Liver (tissue), 8 donors: ENCODE measurements at regions not wholly inside any gene's neighbourhood (a gene's known extent, or its start where the extent isn't known, plus 50 kb on each side); places are given as distances from the start of the nearest gene placed in this dataset.

ENCODE experiments used
- DNase-seq: peaks from one replicate; pipeline ENCODE4 v3.0.0-alpha.2; 2017; ENCODE audit warnings: low spot score
- H3K27ac ChIP-seq, 2 donors: one replicate each; pipeline ENCODE4 v1.7.0; 2013; ENCODE audit warnings: inconsistent platforms in 2 of 2, low read length in 2 of 2, control low read depth in 1 of 2, low read depth in 1 of 2, mild to moderate bottlenecking in 1 of 2
- H3K27me3 ChIP-seq, 4 donors: one replicate each; pipeline versions ENCODE4 v1.6.1 to v1.7.0; 2013; ENCODE audit warnings: low read length in 3 of 4, inconsistent platforms in 1 of 4, mild to moderate bottlenecking in 1 of 4, moderate library complexity in 1 of 4; ENCODE audit not compliant: control insufficient read depth in 4 of 4, insufficient read depth in 4 of 4
- H3K36me3 ChIP-seq, 4 donors: one replicate each; pipeline versions ENCODE4 v1.6.1 to v1.7.0; 2013; ENCODE audit warnings: low read length in 3 of 4, mild to moderate bottlenecking in 3 of 4, low read depth in 1 of 4, moderate library complexity in 1 of 4; ENCODE audit not compliant: control insufficient read depth in 4 of 4, insufficient read depth in 3 of 4
- H3K4me1 ChIP-seq, 4 donors: one replicate each; pipeline versions ENCODE4 v1.6.1 to v1.7.0; 2013; ENCODE audit warnings: low read length in 3 of 4, mild to moderate bottlenecking in 3 of 4, moderate library complexity in 1 of 4; ENCODE audit not compliant: control insufficient read depth in 4 of 4, insufficient read depth in 4 of 4
- H3K4me3 ChIP-seq, 3 donors: one replicate each; pipeline versions ENCODE4 v1.6.1 to v1.7.0; 2013; ENCODE audit warnings: low read length in 3 of 3, control low read depth in 1 of 3, low read depth in 1 of 3, mild to moderate bottlenecking in 1 of 3
- H3K9ac ChIP-seq, 2 donors: one replicate each; pipeline ENCODE4 v1.7.0; 2013; ENCODE audit warnings: low read length in 2 of 2, mild to moderate bottlenecking in 2 of 2, moderate library complexity in 2 of 2, control low read depth in 1 of 2, low read depth in 1 of 2
- H3K9me3 ChIP-seq, 4 donors: one replicate each; pipeline versions ENCODE4 v1.6.1 to v1.7.0; 2013; ENCODE audit warnings: low read length in 3 of 4; ENCODE audit not compliant: control insufficient read depth in 4 of 4
- ATF3 ChIP-seq: IDR thresholded peaks from 2 replicates; pipeline ENCODE4 v1.6.1; 2016; ENCODE audit warnings: antibody characterized with exemption
- EGR1 ChIP-seq, 2 donors: IDR thresholded peaks; 2 replicates each; pipeline ENCODE4 v1.6.1; 2016 to 2018; ENCODE audit warnings: antibody characterized with exemption in 2 of 2, low read depth in 2 of 2
- FOXA1 ChIP-seq: IDR thresholded peaks from 2 replicates; pipeline ENCODE4 v1.6.1; 2016; ENCODE audit warnings: antibody characterized with exemption
- FOXA2 ChIP-seq: IDR thresholded peaks from 2 replicates; pipeline ENCODE4 v1.6.1; 2016; ENCODE audit warnings: antibody characterized with exemption
- GABPA ChIP-seq, 2 donors: IDR thresholded peaks in 1 of 2; conservative IDR thresholded peaks in 1 of 2; 2 replicates each; pipeline ENCODE4 v1.6.1; 2016; ENCODE audit warnings: antibody characterized with exemption in 2 of 2, mild to moderate bottlenecking in 1 of 2, moderate library complexity in 1 of 2
- HNF4A ChIP-seq, 2 donors: conservative IDR thresholded peaks; 2 replicates each; pipeline ENCODE4 v1.6.1; 2016; ENCODE audit warnings: antibody characterized with exemption in 2 of 2, mild to moderate bottlenecking in 2 of 2
- HNF4G ChIP-seq: IDR thresholded peaks from 2 replicates; pipeline ENCODE4 v1.6.1; 2016; ENCODE audit warnings: antibody characterized with exemption
- JUND ChIP-seq, 2 donors: IDR thresholded peaks; 2 replicates each; pipeline ENCODE4 v1.6.1; 2016; ENCODE audit warnings: antibody characterized with exemption in 2 of 2
- NR2F2 ChIP-seq: IDR thresholded peaks from 2 replicates; pipeline ENCODE4 v1.6.1; 2016; ENCODE audit warnings: antibody characterized with exemption
- RAD21 ChIP-seq, 2 donors: IDR thresholded peaks; 2 replicates each; pipeline ENCODE4 v1.6.1; 2016; ENCODE audit warnings: antibody characterized with exemption in 2 of 2, mild to moderate bottlenecking in 2 of 2
- REST ChIP-seq: IDR thresholded peaks from 2 replicates; pipeline ENCODE4 v1.6.1; 2016; ENCODE audit warnings: antibody characterized with exemption, mild to moderate bottlenecking
- RXRA ChIP-seq, 2 donors: IDR thresholded peaks; 2 replicates each; pipeline ENCODE4 v1.6.1; 2017 to 2018; ENCODE audit warnings: antibody characterized with exemption in 2 of 2, mild to moderate bottlenecking in 1 of 2
- SP1 ChIP-seq: IDR thresholded peaks from 2 replicates; pipeline ENCODE4 v1.6.1; 2018; ENCODE audit warnings: antibody characterized with exemption, mild to moderate bottlenecking
- TAF1 ChIP-seq: conservative IDR thresholded peaks from 2 replicates; pipeline ENCODE4 v1.6.1; 2016; ENCODE audit warnings: antibody characterized with exemption, mild to moderate bottlenecking
- YY1 ChIP-seq: IDR thresholded peaks from 2 replicates; pipeline ENCODE4 v1.6.1; 2016; ENCODE audit warnings: antibody characterized with exemption, mild to moderate bottlenecking
- WGBS: extraction: QIAGEN DNeasy Blood & Tissue Kit; methylation state at CpG from one replicate; pipeline ENCODE4 v1.1.7; 2013; 5-methylcytosine and 5-hydroxymethylcytosine counted together
- TF ChIP-seq, protein P1 (sequence below): fragments of 150-350 bp; IDR thresholded peaks from 2 replicates; pipeline ENCODE4 v1.5.1; 2017; ENCODE audit warnings: improper control_type of control experiment, low read depth, low read length; ENCODE audit not compliant: missing input control
- TF ChIP-seq, protein P2 (sequence below): IDR thresholded peaks from 2 replicates; pipeline ENCODE4 v1.6.1; 2016; ENCODE audit warnings: antibody characterized with exemption
- TF ChIP-seq, protein P3 (sequence below): IDR thresholded peaks from 2 replicates; pipeline ENCODE4 v1.6.1; 2016; ENCODE audit warnings: antibody characterized with exemption
- donor health status: healthy.
- donor health status: healthy.
- donor health status: healthy.
- donor health status: healthy.
- donor health status: healthy.

DNA sequence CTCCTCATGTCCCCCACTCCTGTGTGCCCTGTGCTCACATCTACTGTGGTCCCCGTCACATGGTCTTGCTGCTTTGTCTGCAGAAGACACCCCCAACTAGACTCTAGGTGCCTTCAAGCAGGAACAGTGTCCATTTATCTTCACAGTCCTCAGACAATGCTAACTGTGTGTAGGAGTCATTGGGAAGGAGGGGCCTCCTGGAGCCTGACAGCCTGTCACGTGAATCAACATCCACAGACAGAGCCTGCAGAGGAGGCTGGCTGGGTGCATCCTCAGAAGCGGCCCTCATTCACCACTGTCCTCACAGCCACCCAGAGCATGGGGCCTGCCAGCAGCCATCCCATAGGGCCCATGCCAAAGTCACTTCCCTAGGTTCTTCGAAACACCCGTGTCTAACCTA lies 98.7 kb downstream of the MED10 start:
- no peak overlapping the region for H3K27ac ChIP-seq
- no peak overlapping the region for H3K4me3 ChIP-seq
- H3K36me3 ChIP-seq, result no peaks in the 10 kb centered on the region
- WGBS, result 92% methylated on average over 5 of the region's 5 CpGs
- TF ChIP-seq JUND (IDR thresholded peaks at IDR 0.05) (no peak), RAD21 (IDR thresholded peaks at IDR 0.05) (no peak), YY1 (no peak), EGR1 (IDR thresholded peaks at IDR 0.05; ENCODE audit: low read depth in 2 of 2) (no peak), GABPA (IDR thresholded peaks at IDR 0.05 in 1 of 2, conservative IDR thresholded peaks at IDR 0.05 in 1 of 2) (no peak), REST (no peak), RXRA (IDR thresholded peaks at IDR 0.05) (no peak), HNF4G (no peak), TAF1 (no peak)
- TF ChIP-seq, protein P1, sequence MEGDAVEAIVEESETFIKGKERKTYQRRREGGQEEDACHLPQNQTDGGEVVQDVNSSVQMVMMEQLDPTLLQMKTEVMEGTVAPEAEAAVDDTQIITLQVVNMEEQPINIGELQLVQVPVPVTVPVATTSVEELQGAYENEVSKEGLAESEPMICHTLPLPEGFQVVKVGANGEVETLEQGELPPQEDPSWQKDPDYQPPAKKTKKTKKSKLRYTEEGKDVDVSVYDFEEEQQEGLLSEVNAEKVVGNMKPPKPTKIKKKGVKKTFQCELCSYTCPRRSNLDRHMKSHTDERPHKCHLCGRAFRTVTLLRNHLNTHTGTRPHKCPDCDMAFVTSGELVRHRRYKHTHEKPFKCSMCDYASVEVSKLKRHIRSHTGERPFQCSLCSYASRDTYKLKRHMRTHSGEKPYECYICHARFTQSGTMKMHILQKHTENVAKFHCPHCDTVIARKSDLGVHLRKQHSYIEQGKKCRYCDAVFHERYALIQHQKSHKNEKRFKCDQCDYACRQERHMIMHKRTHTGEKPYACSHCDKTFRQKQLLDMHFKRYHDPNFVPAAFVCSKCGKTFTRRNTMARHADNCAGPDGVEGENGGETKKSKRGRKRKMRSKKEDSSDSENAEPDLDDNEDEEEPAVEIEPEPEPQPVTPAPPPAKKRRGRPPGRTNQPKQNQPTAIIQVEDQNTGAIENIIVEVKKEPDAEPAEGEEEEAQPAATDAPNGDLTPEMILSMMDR, result no peak
- TF ChIP-seq, protein P2, sequence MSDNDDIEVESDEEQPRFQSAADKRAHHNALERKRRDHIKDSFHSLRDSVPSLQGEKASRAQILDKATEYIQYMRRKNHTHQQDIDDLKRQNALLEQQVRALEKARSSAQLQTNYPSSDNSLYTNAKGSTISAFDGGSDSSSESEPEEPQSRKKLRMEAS, result no peak
- no peaks in the 10 kb centered on the region for H3K27me3 ChIP-seq
- no peak for DNase-seq
- H3K9ac ChIP-seq, result no peak overlapping the region
- H3K4me1 ChIP-seq, result peaks cover 5 to 29% (median 24%) of the 10 kb centered on the region in 4 donors
- H3K9me3 ChIP-seq, result no peaks in the 10 kb centered on the region

GRCh38 chr5:6274846-6275543 lies 103.4 kb downstream of the MED10 start:
- H3K4me3 ChIP-seq, result no peak overlapping the region
- TF ChIP-seq HNF4A (conservative IDR thresholded peaks at IDR 0.05) (peak; percentile 29 to 54), YY1 (no peak)

GRCh38 chr5:6273749-6274148 lies 104.6 kb downstream of the MED10 start:
- DNase-seq, result no peak
- WGBS, result 85% methylated on average over 4 of the region's 4 CpGs
- H3K27ac ChIP-seq, result no peak overlapping the region
- H3K4me3 ChIP-seq, result no peak overlapping the region
- peaks cover 0 to 3% (median 0%) of the 10 kb centered on the region in 4 donors for H3K4me1 ChIP-seq
- H3K9ac ChIP-seq, result no peak overlapping the region
- no peaks in the 10 kb centered on the region for H3K36me3 ChIP-seq
- H3K27me3 ChIP-seq, result no peaks in the 10 kb centered on the region
- no peaks in the 10 kb centered on the region for H3K9me3 ChIP-seq
- TF ChIP-seq NR2F2 (no peak), TAF1 (no peak), FOXA2 (no peak), SP1 (no peak), HNF4G (no peak), GABPA (IDR thresholded peaks at IDR 0.05 in 1 of 2, conservative IDR thresholded peaks at IDR 0.05 in 1 of 2) (no peak), RXRA (IDR thresholded peaks at IDR 0.05) (no peak), FOXA1 (no peak), JUND (IDR thresholded peaks at IDR 0.05) (no peak), YY1 (no peak), EGR1 (IDR thresholded peaks at IDR 0.05; ENCODE audit: low read depth in 2 of 2) (no peak), ATF3 (no peak), HNF4A (conservative IDR thresholded peaks at IDR 0.05) (no peak)
- TF ChIP-seq, protein P2, result no peak
- TF ChIP-seq, protein P3, sequence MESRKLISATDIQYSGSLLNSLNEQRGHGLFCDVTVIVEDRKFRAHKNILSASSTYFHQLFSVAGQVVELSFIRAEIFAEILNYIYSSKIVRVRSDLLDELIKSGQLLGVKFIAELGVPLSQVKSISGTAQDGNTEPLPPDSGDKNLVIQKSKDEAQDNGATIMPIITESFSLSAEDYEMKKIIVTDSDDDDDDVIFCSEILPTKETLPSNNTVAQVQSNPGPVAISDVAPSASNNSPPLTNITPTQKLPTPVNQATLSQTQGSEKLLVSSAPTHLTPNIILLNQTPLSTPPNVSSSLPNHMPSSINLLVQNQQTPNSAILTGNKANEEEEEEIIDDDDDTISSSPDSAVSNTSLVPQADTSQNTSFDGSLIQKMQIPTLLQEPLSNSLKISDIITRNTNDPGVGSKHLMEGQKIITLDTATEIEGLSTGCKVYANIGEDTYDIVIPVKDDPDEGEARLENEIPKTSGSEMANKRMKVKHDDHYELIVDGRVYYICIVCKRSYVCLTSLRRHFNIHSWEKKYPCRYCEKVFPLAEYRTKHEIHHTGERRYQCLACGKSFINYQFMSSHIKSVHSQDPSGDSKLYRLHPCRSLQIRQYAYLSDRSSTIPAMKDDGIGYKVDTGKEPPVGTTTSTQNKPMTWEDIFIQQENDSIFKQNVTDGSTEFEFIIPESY, result no peak

More at GRCh38 chr5:6274846-6275543, 103.4 kb downstream of the MED10 start:
- peaks cover 3 to 9% (median 4%) of the 10 kb centered on the region in 4 donors for H3K4me1 ChIP-seq
- H3K9me3 ChIP-seq, result no peaks in the 10 kb centered on the region
- no peak overlapping the region for H3K27ac ChIP-seq
- no peak overlapping the region for H3K9ac ChIP-seq
- no peaks in the 10 kb centered on the region for H3K27me3 ChIP-seq
- DNase-seq, result no peak
- WGBS, result 55% methylated on average over 2 of the region's 2 CpGs
- H3K36me3 ChIP-seq, result no peaks in the 10 kb centered on the region
